GM12891 (cell line): ENCODE measurements at regions not wholly inside any gene's neighbourhood (a gene's known extent, or its start where the extent isn't known, plus 50 kb on each side); places are given as distances from the start of the nearest gene placed in this dataset.
"Not testable (repeated sequence)": the region's sequence is repeated elsewhere in the genome, so short reads cannot be mapped to it uniquely, and the experiment has no call there.

Experiments
- DNase-seq: peaks from one replicate; pipeline ENCODE4 v3.0.0; 2011; ENCODE audit warnings: low spot score; ENCODE audit not compliant: insufficient read length
- FAIRE-seq: peaks from 2 replicates; lab custom pipeline; 2011; peaks lifted over from hg19 to GRCh38; lab: Jason Lieb, UNC
- PAX5 ChIP-seq: IDR thresholded peaks from 2 replicates; pipeline ENCODE4 v1.6.1; 2011; ENCODE audit warnings: low read length, moderate library complexity, mild to moderate bottlenecking; ENCODE audit not compliant: insufficient read depth, severe bottlenecking
- POLR2A ChIP-seq: IDR thresholded peaks from 2 replicates; pipeline ENCODE4 v1.6.1; 2011; ENCODE audit warnings: low read depth, low read length, control low read depth
- POLR2AphosphoS5 ChIP-seq: IDR thresholded peaks from 2 replicates; pipeline ENCODE4 v1.6.1; 2011; ENCODE audit warnings: low read depth, low read length, control low read depth
- POU2F2 ChIP-seq: IDR thresholded peaks from 2 replicates; pipeline ENCODE4 v1.6.1; 2011; ENCODE audit warnings: low read depth, mild to moderate bottlenecking, control low read depth, low read length, moderate library complexity
- SPI1 ChIP-seq: IDR thresholded peaks from 2 replicates; pipeline ENCODE4 v1.6.1; 2011; ENCODE audit warnings: low read depth, low read length, control low read depth
- TAF1 ChIP-seq: IDR thresholded peaks from 2 replicates; pipeline ENCODE4 v1.6.1; 2011; ENCODE audit warnings: low read depth, low read length, control low read depth

GRCh38 chr10:26952094-26952493 lies 91.3 kb upstream of the ABI1 start:
- FAIRE-seq (peak; percentile 75), DNase-seq (no peak)
- TF ChIP-seq POLR2A (no peak), SPI1 (no peak), PAX5 (no peak), TAF1 (no peak), POU2F2 (no peak), POLR2AphosphoS5 (no peak)

DNA sequence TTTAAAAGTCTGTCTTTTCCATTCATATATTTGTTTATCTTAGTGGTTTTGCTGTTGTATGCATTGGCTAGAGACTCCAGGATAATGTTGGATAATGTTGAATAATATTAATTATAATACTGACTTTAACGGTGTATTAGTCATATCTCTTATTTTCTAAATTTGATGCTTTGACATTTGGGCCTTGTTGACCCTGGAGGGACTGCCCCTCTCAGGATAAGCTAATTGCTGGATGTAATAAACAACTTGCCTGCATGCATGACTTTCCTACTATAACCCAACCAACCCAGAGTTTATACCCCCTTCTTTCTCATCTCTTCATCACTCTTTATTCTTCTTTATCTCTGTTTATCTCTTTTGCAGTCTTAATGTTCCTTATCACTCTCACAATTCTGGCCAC lies 90.9 kb upstream of the ABI1 start:
- TF ChIP-seq POLR2A, result no peak
- no peak for TF ChIP-seq POLR2AphosphoS5
- TF ChIP-seq SPI1, result no peak
- no peak for TF ChIP-seq TAF1
- no peak for TF ChIP-seq PAX5
- TF ChIP-seq POU2F2, result no peak
- no peak for DNase-seq
- no peak for FAIRE-seq

- no peak for TF ChIP-seq POU2F2
- peak; percentile 70 for TF ChIP-seq SPI1
- TF ChIP-seq POLR2AphosphoS5, result no peak
- no peak for TF ChIP-seq PAX5
- no peak for TF ChIP-seq POLR2A
- DNase-seq (no peak), FAIRE-seq (peak; percentile 9)
These were observed 90.2 kb upstream of the ABI1 start for GRCh38 chr10:26950934-26951333.

DNA sequence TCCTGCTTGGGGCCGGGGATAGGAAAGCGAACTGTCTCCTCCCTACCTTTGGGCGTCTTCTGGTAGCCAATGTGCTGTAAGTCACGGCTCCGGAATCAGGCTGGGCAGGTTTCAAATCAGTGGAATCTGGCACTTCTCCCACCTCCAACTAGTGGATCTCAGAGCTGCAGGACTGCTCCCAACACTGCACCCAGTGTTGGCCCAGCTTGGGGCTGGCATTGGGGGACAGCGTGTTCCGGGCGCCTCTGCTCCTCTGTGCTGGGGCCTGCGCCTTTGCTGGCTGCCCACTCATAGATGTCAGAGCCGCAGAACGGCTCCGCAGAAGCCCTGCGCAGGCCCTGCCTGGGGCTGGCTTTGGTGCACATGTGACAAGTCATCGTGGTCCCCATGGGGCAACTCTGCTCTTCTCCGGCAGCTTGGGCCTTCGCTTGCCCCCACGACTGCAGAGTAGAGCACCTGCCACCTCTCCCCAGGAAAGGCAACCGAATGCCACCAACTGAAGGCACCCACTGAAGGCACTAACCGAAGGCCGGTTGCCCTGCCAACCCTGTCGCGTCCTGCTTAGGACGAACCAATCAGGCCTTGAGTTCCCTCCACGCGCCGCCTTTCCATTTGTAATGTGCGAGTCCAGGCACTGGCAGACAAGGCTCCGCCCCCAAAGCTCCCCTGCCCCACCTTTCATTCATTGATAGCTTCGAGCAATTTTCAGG lies 85.5 kb upstream of the ABI1 start:
- no peak for DNase-seq
- no peak for TF ChIP-seq TAF1
- FAIRE-seq, result no peak

- TF ChIP-seq POLR2AphosphoS5, result no peak
- no peak for TF ChIP-seq PAX5
- TF ChIP-seq POLR2A, result no peak
- no peak for TF ChIP-seq SPI1
- TF ChIP-seq TAF1, result no peak
- TF ChIP-seq POU2F2, result no peak
- no peak for FAIRE-seq
- no peak for DNase-seq
These were observed 83.6 kb upstream of the ABI1 start for GRCh38 chr10:26944261-26944882.

GRCh38 chr10:26939962-26940354 lies 79.2 kb upstream of the ABI1 start:
- DNase-seq, result no peak
- TF ChIP-seq POLR2A, result no peak
- TF ChIP-seq SPI1, result no peak
- no peak for TF ChIP-seq PAX5
- no peak for TF ChIP-seq POU2F2
- TF ChIP-seq TAF1, result no peak
- no peak for TF ChIP-seq POLR2AphosphoS5
- no peak for FAIRE-seq

DNA sequence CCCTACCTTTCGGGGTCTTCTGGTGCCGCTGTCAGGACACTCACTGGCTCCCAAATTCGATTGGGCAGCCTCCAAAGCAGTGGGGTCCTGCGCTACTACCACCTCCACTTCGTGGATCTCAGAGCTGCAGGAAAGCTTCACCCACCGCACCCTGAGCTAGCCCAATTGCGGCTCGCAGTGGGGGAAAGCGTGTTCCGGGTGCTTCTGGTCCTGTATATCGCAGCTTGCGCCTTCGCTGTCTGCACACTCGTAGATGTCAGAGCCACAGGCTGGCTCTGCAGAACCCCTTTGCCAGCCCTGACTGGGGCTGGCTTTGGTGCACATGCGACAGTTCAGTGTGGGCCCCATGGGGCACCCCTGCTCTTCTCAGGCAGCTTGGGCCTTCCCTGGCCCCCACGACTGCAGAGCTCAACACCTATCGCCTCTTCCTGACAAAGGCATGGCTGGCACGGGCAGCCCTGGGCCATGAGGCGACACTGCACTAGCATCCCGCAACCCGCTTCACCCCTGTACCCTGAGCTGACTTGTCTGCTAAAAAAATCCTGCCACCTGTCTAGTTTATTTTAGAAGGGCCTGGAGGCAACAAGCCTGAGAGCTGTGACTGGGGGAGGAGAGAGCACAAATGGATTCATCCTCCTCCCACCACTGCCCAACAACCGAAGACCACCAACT lies 78.7 kb upstream of the ABI1 start:
- no peak for FAIRE-seq
- no peak for DNase-seq
- TF ChIP-seq POU2F2 (no peak), PAX5 (no peak), SPI1 (no peak), POLR2A (no peak), POLR2AphosphoS5 (no peak), TAF1 (no peak)

- TF ChIP-seq PAX5 (no peak), POU2F2 (no peak), POLR2A (no peak), SPI1 (no peak), TAF1 (no peak), POLR2AphosphoS5 (no peak)
- DNase-seq (no peak), FAIRE-seq (no peak)
These were observed 77.8 kb upstream of the ABI1 start for GRCh38 chr10:26938578-26938977.

- TF ChIP-seq POLR2AphosphoS5 (no peak), PAX5 (no peak), TAF1 (no peak), SPI1 (no peak), POLR2A (no peak), POU2F2 (no peak)
- no peak for FAIRE-seq
- no peak for DNase-seq
These were observed 76.6 kb upstream of the ABI1 start for GRCh38 chr10:26937371-26937770.

- peak; percentile 88 for FAIRE-seq
- not testable (repeated sequence) for DNase-seq
These were observed 73.4 kb upstream of the ABI1 start for GRCh38 chr10:26934190-26934589.
